Ureter (tissue), 1 donor: ENCODE measurements at regions not wholly inside any gene's neighbourhood (a gene's known extent, or its start where the extent isn't known, plus 50 kb on each side); places are given as distances from the start of the nearest gene placed in this dataset.

Experiments used
- DNase-seq: peaks from one replicate; pipeline ENCODE4 v3.0.0-alpha.2; 2020; ENCODE audit warnings: low spot score
- donor health status: DM: yes; HTN: yes; CAD: no.

GRCh38 chrX:20522420-20522819 is 255.7 kb upstream of the RPS6KA3 start:
- DNase-seq: no peak

- DNase-seq: no peak
These were observed 254.5 kb upstream of the RPS6KA3 start for GRCh38 chrX:20521222-20521621.

- DNase-seq: no peak
These were observed 253.1 kb upstream of the RPS6KA3 start for GRCh38 chrX:20519826-20520225.

- DNase-seq: no peak
These were observed 252.4 kb upstream of the RPS6KA3 start for GRCh38 chrX:20519146-20519545.

GRCh38 chrX:20517565-20517964 is 250.9 kb upstream of the RPS6KA3 start:
- no peak for DNase-seq

GRCh38 chrX:20515841-20516461 is 249.2 kb upstream of the RPS6KA3 start:
- no peak for DNase-seq

- DNase-seq: no peak
These were observed 247.6 kb upstream of the RPS6KA3 start for GRCh38 chrX:20514358-20514757.

GRCh38 chrX:20513185-20513584 is 246.5 kb upstream of the RPS6KA3 start:
- DNase-seq: no peak

- DNase-seq: no peak
These were observed 245.1 kb upstream of the RPS6KA3 start for GRCh38 chrX:20511792-20512191.

GRCh38 chrX:20507901-20508620 is 241.4 kb upstream of the RPS6KA3 start:
- no peak for DNase-seq

- no peak for DNase-seq
These were observed 240.0 kb upstream of the RPS6KA3 start for GRCh38 chrX:20506739-20507138.

GRCh38 chrX:20500949-20501348 is 234.2 kb upstream of the RPS6KA3 start:
- DNase-seq: no peak

- DNase-seq: no peak
These were observed 233.6 kb upstream of the RPS6KA3 start for GRCh38 chrX:20500171-20500865.

GRCh38 chrX:20499763-20500162 is 233.1 kb upstream of the RPS6KA3 start:
- DNase-seq: no peak

- DNase-seq: no peak
These were observed 232.3 kb upstream of the RPS6KA3 start for GRCh38 chrX:20498851-20499635.

- no peak for DNase-seq
These were observed 228.9 kb upstream of the RPS6KA3 start for GRCh38 chrX:20495575-20495974.

- no peak for DNase-seq
These were observed 221.8 kb upstream of the RPS6KA3 start for GRCh38 chrX:20488473-20488872.

GRCh38 chrX:20487227-20487626 is 220.5 kb upstream of the RPS6KA3 start:
- DNase-seq: no peak

- no peak for DNase-seq
These were observed 214.9 kb upstream of the RPS6KA3 start for GRCh38 chrX:20481632-20482031.

- DNase-seq: no peak
These were observed 213.2 kb upstream of the RPS6KA3 start for GRCh38 chrX:20479896-20480295.

- no peak for DNase-seq
These were observed 212.3 kb upstream of the RPS6KA3 start for GRCh38 chrX:20479048-20479447.

- no peak for DNase-seq
These were observed 211.3 kb upstream of the RPS6KA3 start for GRCh38 chrX:20477836-20478524.
